IMR-90 (cell line): ENCODE measurements at regions not wholly inside any gene's neighbourhood (a gene's known extent, or its start where the extent isn't known, plus 50 kb on each side); places are given as distances from the start of the nearest gene placed in this dataset.

ENCODE experiments used
- ATAC-seq: fragments of 200-7000 bp; cut with Tn5 transposase; 2 replicates; pipeline ENCODE4 v1.9.1; 2020; ENCODE audit warnings: low read depth, mild to moderate bottlenecking, moderate library complexity
- BruUV-seq: library from RNA; stranded (reverse); fragments of 400-500 nt; replicated peaks from 2 replicates; lab custom pipeline; 2021; lab: Mats Ljungman, UMichigan
- CTCF ChIA-PET: fragments of 300-600 bp; formaldehyde crosslinking; extraction: SDS; loops from one replicate; lab custom pipeline; 2021; ENCODE audit warnings: antibody characterized with exemption; lab: Yijun Ruan, JAX
- POLR2A ChIA-PET: fragments of 300-600 bp; sonication (Branson Sonifier 250); formaldehyde crosslinking; loops from one replicate; lab custom pipeline; 2022; ENCODE audit warnings: antibody characterized with exemption; ENCODE audit not compliant: unreplicated experiment; lab: Charles Lee
- DNase-seq: peaks from one replicate; pipeline ENCODE4 v3.0.0; 2013
- H2AFZ ChIP-seq: replicated peaks from 2 replicates; pipeline ENCODE3; 2013; ENCODE audit warnings: low read length, mild to moderate bottlenecking; ENCODE audit not compliant: poor library complexity
- H2AK5ac ChIP-seq: 2 replicates; pipeline ENCODE4 v1.6.1; 2013; ENCODE audit warnings: low read depth, low read length, inconsistent platforms
- H2AK9ac ChIP-seq: replicated peaks from 2 replicates; pipeline ENCODE3; 2013; ENCODE audit warnings: mild to moderate bottlenecking, low read depth, low read length, moderate library complexity; ENCODE audit not compliant: poor library complexity
- H2BK120ac ChIP-seq: 2 replicates; pipeline ENCODE4 v1.6.1; 2013; ENCODE audit warnings: low read depth, low read length, inconsistent platforms
- H2BK15ac ChIP-seq: 3 replicates; pipeline ENCODE4 v1.6.1; 2013; ENCODE audit warnings: low read depth, low read length, inconsistent platforms
- H2BK20ac ChIP-seq: 2 replicates; pipeline ENCODE4 v1.6.1; 2013; ENCODE audit warnings: low read depth, mild to moderate bottlenecking, inconsistent platforms, low read length, moderate library complexity
- H2BK5ac ChIP-seq: 2 replicates; pipeline ENCODE4 v1.6.1; 2013; ENCODE audit warnings: mild to moderate bottlenecking, low read depth, low read length, inconsistent platforms; ENCODE audit not compliant: poor library complexity, severe bottlenecking
- H3K14ac ChIP-seq: replicated peaks from 2 replicates; pipeline ENCODE4 v1.6.1; 2013; ENCODE audit warnings: low read depth, low read length, inconsistent platforms
- H3K18ac ChIP-seq: 2 replicates; pipeline ENCODE4 v1.6.1; 2013; ENCODE audit warnings: low read depth, low read length, control low read depth
- H3K23ac ChIP-seq: 2 replicates; pipeline ENCODE4 v1.6.1; 2013; ENCODE audit warnings: low read depth, low read length, inconsistent platforms
- H3K27ac ChIP-seq: 2 replicates; pipeline ENCODE4 v1.5.1; 2013; ENCODE audit warnings: mild to moderate bottlenecking, control low read depth, low read length; ENCODE audit not compliant: insufficient read depth
- H3K27me3 ChIP-seq: 2 replicates; pipeline ENCODE4 v1.6.1; 2013; ENCODE audit warnings: low read length; ENCODE audit not compliant: control insufficient read depth, insufficient read depth
- H3K36me3 ChIP-seq: 2 replicates; pipeline ENCODE4 v1.6.1; 2013; ENCODE audit warnings: low read length, mixed read lengths; ENCODE audit not compliant: control insufficient read depth, insufficient read depth
- H3K4ac ChIP-seq: 2 replicates; pipeline ENCODE4 v1.6.1; 2013; ENCODE audit warnings: low read depth, low read length, inconsistent platforms
- H3K4me1 ChIP-seq: 2 replicates; pipeline ENCODE4 v1.6.1; 2013; ENCODE audit warnings: low read length, mixed read lengths; ENCODE audit not compliant: control insufficient read depth, insufficient read depth
- H3K4me2 ChIP-seq: 2 replicates; pipeline ENCODE4 v1.6.1; 2013; ENCODE audit warnings: low read depth, mild to moderate bottlenecking, control low read depth, low read length, moderate library complexity
- H3K4me3 ChIP-seq: 2 replicates; pipeline ENCODE4 v1.5.1; 2013; ENCODE audit warnings: low read depth, mild to moderate bottlenecking, control low read depth, low read length, moderate library complexity; ENCODE audit not compliant: insufficient read depth
- H3K56ac ChIP-seq: 2 replicates; pipeline ENCODE4 v1.6.1; 2013; ENCODE audit warnings: low read length, inconsistent platforms; ENCODE audit not compliant: insufficient read depth; ENCODE audit errors: extremely low read depth
- H3K79me1 ChIP-seq, 2 experiments: 2 replicates each; pipeline ENCODE4 v1.6.1; 2013; ENCODE audit warnings: low read length in 2 of 2, inconsistent platforms in 1 of 2, low read depth in 1 of 2
- H3K9ac ChIP-seq: 2 replicates; pipeline ENCODE4 v1.6.1; 2013; ENCODE audit warnings: low read depth, low read length, control low read depth
- H3K9me1 ChIP-seq: 2 replicates; pipeline ENCODE4 v1.6.1; 2013; ENCODE audit warnings: low read length, inconsistent platforms; ENCODE audit not compliant: insufficient read depth
- H3K9me3 ChIP-seq: 2 replicates; pipeline ENCODE4 v1.6.1; 2013; ENCODE audit warnings: low read length; ENCODE audit not compliant: control insufficient read depth, insufficient read depth
- H4K20me1 ChIP-seq: 2 replicates; pipeline ENCODE4 v1.6.1; 2013; ENCODE audit warnings: low read length, inconsistent platforms; ENCODE audit not compliant: insufficient read depth
- H4K5ac ChIP-seq: 2 replicates; pipeline ENCODE4 v1.6.1; 2013; ENCODE audit warnings: mild to moderate bottlenecking, low read depth, low read length, control low read depth
- H4K8ac ChIP-seq, 2 experiments: 2 replicates each; pipeline ENCODE4 v1.6.1; 2013; ENCODE audit warnings: low read depth in 2 of 2, low read length in 2 of 2, control low read depth in 1 of 2, inconsistent platforms in 1 of 2
- H4K91ac ChIP-seq: 2 replicates; pipeline ENCODE4 v1.6.1; 2013; ENCODE audit warnings: low read depth, low read length, inconsistent platforms; ENCODE audit not compliant: insufficient read depth
- BHLHE40 ChIP-seq: fragments of 150-350 bp; IDR thresholded peaks from 2 replicates; pipeline ENCODE4 v1.6.1; 2016; ENCODE audit warnings: mild to moderate bottlenecking, low read depth, low read length
- CEBPB ChIP-seq: IDR thresholded peaks from 2 replicates; pipeline ENCODE4 v1.6.1; 2012; ENCODE audit warnings: low read depth, low read length, improper control_type of control experiment
- CHD1 ChIP-seq: IDR thresholded peaks from 2 replicates; pipeline ENCODE4 v1.6.1; 2012; ENCODE audit warnings: low read depth, low read length, improper control_type of control experiment
- CTCF ChIP-seq: conservative IDR thresholded peaks from 2 replicates; pipeline ENCODE4 v1.5.1; 2012; ENCODE audit warnings: mild to moderate bottlenecking, low read depth, low read length, improper control_type of control experiment
- ELK1 ChIP-seq: fragments of 150-350 bp; IDR thresholded peaks from 2 replicates; pipeline ENCODE4 v1.6.1; 2016; ENCODE audit warnings: low read depth, mild to moderate bottlenecking, low read length, moderate library complexity, borderline replicate concordance
- FOS ChIP-seq: fragments of 150-350 bp; IDR thresholded peaks from 2 replicates; pipeline ENCODE4 v1.6.1; 2016; ENCODE audit warnings: low read depth, low read length
- MAFK ChIP-seq: IDR thresholded peaks from 2 replicates; pipeline ENCODE4 v1.6.1; 2012; ENCODE audit warnings: low read depth, low read length, improper control_type of control experiment
- MAZ ChIP-seq: IDR thresholded peaks from 2 replicates; pipeline ENCODE4 v1.6.1; 2012; ENCODE audit warnings: low read depth, mild to moderate bottlenecking, low read length, improper control_type of control experiment, moderate library complexity, borderline replicate concordance
- MXI1 ChIP-seq: IDR thresholded peaks from 2 replicates; pipeline ENCODE4 v1.6.1; 2012; ENCODE audit warnings: low read depth, mild to moderate bottlenecking, low read length, moderate library complexity, borderline replicate concordance
- NFE2L2 ChIP-seq: fragments of 150-350 bp; IDR thresholded peaks from 2 replicates; pipeline ENCODE4 v1.6.1; 2016; ENCODE audit warnings: low read depth, mild to moderate bottlenecking, low read length
- POLR2A ChIP-seq: IDR thresholded peaks from 2 replicates; pipeline ENCODE4 v1.6.1; 2012; ENCODE audit warnings: mild to moderate bottlenecking, low read depth, low read length
- RAD21 ChIP-seq: IDR thresholded peaks from 2 replicates; pipeline ENCODE4 v1.6.1; 2012; ENCODE audit warnings: low read length, improper control_type of control experiment
- RCOR1 ChIP-seq: IDR thresholded peaks from 2 replicates; pipeline ENCODE4 v1.6.1; 2012; ENCODE audit warnings: mild to moderate bottlenecking, low read length, improper control_type of control experiment; ENCODE audit not compliant: insufficient replicate concordance
- RFX5 ChIP-seq: IDR thresholded peaks from 2 replicates; pipeline ENCODE4 v1.8.0; 2012; ENCODE audit warnings: low read depth, mild to moderate bottlenecking, low read length, moderate library complexity
- SMC3 ChIP-seq: fragments of 150-350 bp; IDR thresholded peaks from 2 replicates; pipeline ENCODE4 v1.6.1; 2016; ENCODE audit warnings: low read depth, mild to moderate bottlenecking, antibody characterized with exemption, low read length, moderate library complexity
- USF2 ChIP-seq: fragments of 150-350 bp; IDR thresholded peaks from 2 replicates; pipeline ENCODE4 v1.6.1; 2017; ENCODE audit warnings: mild to moderate bottlenecking, antibody characterized with exemption, low read length, low read depth
- WGBS, 2 experiments: methylation state at CpG; one replicate each; pipeline versions ENCODE4 v1.1.5 to v1.1.7; 2013; ENCODE audit warnings: missing lambda C conversion rate in 2 of 2; ENCODE audit not compliant: insufficient read length in 1 of 2; ENCODE audit errors: extremely low coverage in 2 of 2; 5-methylcytosine and 5-hydroxymethylcytosine counted together
- dilution Hi-C: fragments of 300-500 bp; cut with HindIII; formaldehyde crosslinking; loops from one replicate; pipeline ENCODE4 v1.14.3; 2018; ENCODE audit warnings: low sequenced_read_pairs; ENCODE audit not compliant: unreplicated experiment
- in situ Hi-C: fragments of 300-500 bp; cut with MboI; formaldehyde crosslinking; loops from 3 replicates; pipeline ENCODE4 v1.14.3; 2019; ENCODE audit warnings: low sequenced_read_pairs, inconsistent platforms, mixed read lengths
- intact Hi-C: fragments of 100-400 bp; cut with micrococcal nuclease; formaldehyde crosslinking; loops from 2 replicates; pipeline ENCODE4 v1.10.0; 2022

- peak overlapping the region; percentile 41; the same call in 1 of the 2 replicates for H3K14ac ChIP-seq
- H4K8ac ChIP-seq = no peak overlapping the region
- H3K9me1 ChIP-seq = 0 out of 2 replicates have a peak, but pooled peaks cover 3% of the 10 kb centered on the region
- no peak overlapping the region for H3K4me3 ChIP-seq
- peak overlapping the region; percentile 17; the same call in 1 of the 2 replicates for H3K4ac ChIP-seq
- H3K9ac ChIP-seq = no peak overlapping the region
- in situ Hi-C loops (no loop called here), dilution Hi-C loops (no loop called here), intact Hi-C loops (no loop called here)
- H2BK20ac ChIP-seq = no peak overlapping the region
- no peak overlapping the region for H2AFZ ChIP-seq
- 85% methylated on average over 4 of the region's 7 CpGs; no CpG with 5 or more reads in 1 of the 2 experiments for WGBS, 2 experiments
- no peaks in the 10 kb centered on the region for H4K20me1 ChIP-seq
- peaks cover 4% of the 10 kb centered on the region; the same call in 1 of the 2 replicates for H3K4me1 ChIP-seq
- no peak overlapping the region for H3K56ac ChIP-seq
- no peaks in the 10 kb centered on the region for H3K36me3 ChIP-seq
- H3K9me3 ChIP-seq = no peaks in the 10 kb centered on the region
- no peak overlapping the region for H3K4me2 ChIP-seq
- TF ChIP-seq USF2 = no peak
- TF ChIP-seq SMC3 = no peak
- TF ChIP-seq FOS = no peak
- TF ChIP-seq CTCF = no peak
- no peak for TF ChIP-seq BHLHE40
- no peak for TF ChIP-seq MAFK
- no peak for TF ChIP-seq RFX5
- no peak for TF ChIP-seq CEBPB
- TF ChIP-seq CHD1 = no peak
- no peak for TF ChIP-seq MAZ
- no peak for TF ChIP-seq MXI1
- no peak for TF ChIP-seq POLR2A
- TF ChIP-seq NFE2L2 = no peak
- TF ChIP-seq RAD21 = no peak
- no peak for TF ChIP-seq ELK1
- no peak for TF ChIP-seq RCOR1
- BruUV-seq = no TSS peak
- H2BK5ac ChIP-seq = no peak overlapping the region
- H3K27me3 ChIP-seq = no peaks in the 10 kb centered on the region
- H3K18ac ChIP-seq = peak overlapping the region; percentile 45; the same call in 1 of the 2 replicates
- no peak for ATAC-seq
- no peak overlapping the region for H2BK120ac ChIP-seq
- H2AK9ac ChIP-seq = no peak overlapping the region
- no peak overlapping the region for H3K27ac ChIP-seq
- no peaks in the 10 kb centered on the region for H3K79me1 ChIP-seq
- no peak overlapping the region for H2BK15ac ChIP-seq
- no peak overlapping the region for H4K91ac ChIP-seq
- ChIA-PET CTCF (no interaction called here), POLR2A (no interaction called here)
- H2AK5ac ChIP-seq = peak overlapping the region; percentile 56; the same call in 1 of the 2 replicates
- H4K5ac ChIP-seq = no peak overlapping the region
- no peak overlapping the region for H3K23ac ChIP-seq
- DNase-seq = peak; percentile 56
Observed at GRCh38 chr10:4194231-4194630, 409.2 kb upstream of the KLF6 start.
